ENCODE measurements at regions not wholly inside any gene's neighbourhood (a gene's known extent, or its start where the extent isn't known, plus 50 kb on each side); places are given as distances from the start of the nearest gene placed in this dataset.

DNA sequence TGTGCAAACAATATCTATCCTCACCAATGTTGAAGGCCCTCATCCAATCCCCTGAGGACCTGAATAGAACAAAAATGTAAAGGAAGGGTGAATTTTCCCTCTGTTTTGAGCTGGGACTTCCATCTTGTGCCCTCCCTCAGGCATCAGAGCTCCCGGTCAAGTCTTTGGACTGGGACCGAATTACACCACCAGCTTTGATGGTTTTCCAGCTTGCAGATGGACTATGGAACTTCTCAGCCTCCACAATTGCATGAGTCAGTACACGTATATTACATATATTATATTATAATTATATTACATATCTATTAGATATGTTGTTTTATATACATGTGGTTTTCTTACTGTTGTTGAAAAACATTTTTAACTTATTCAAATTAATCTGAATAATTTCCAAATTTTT lies 496.4 kb downstream of the CMPK2 start:
- TF ChIP-seq, protein P1, sequence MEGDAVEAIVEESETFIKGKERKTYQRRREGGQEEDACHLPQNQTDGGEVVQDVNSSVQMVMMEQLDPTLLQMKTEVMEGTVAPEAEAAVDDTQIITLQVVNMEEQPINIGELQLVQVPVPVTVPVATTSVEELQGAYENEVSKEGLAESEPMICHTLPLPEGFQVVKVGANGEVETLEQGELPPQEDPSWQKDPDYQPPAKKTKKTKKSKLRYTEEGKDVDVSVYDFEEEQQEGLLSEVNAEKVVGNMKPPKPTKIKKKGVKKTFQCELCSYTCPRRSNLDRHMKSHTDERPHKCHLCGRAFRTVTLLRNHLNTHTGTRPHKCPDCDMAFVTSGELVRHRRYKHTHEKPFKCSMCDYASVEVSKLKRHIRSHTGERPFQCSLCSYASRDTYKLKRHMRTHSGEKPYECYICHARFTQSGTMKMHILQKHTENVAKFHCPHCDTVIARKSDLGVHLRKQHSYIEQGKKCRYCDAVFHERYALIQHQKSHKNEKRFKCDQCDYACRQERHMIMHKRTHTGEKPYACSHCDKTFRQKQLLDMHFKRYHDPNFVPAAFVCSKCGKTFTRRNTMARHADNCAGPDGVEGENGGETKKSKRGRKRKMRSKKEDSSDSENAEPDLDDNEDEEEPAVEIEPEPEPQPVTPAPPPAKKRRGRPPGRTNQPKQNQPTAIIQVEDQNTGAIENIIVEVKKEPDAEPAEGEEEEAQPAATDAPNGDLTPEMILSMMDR (optimal IDR thresholded peaks at IDR 0.05 in 1 of 3, IDR thresholded peaks at IDR 0.05 in 1 of 3, conservative IDR thresholded peaks at IDR 0.05 in 1 of 3; ENCODE audit: extremely low read depth in 1 of 3, insufficient read depth in 2 of 3, low read length in 3 of 3), result no peak
- TF ChIP-seq EZH2 (IDR thresholded peaks at IDR 0.05; ENCODE audit: low read length), result no peak
- DNase-seq (ENCODE audit: low read depth, low spot score), result no peak
- Histone ChIP-seq H4K20me1 (ENCODE audit: control insufficient read depth, extremely low read depth, insufficient read depth, low read length) (no peaks in the 10 kb centered on the region), H3K79me2 (ENCODE audit: control insufficient read depth, insufficient read depth, low read length) (no peaks in the 10 kb centered on the region), H2AFZ (ENCODE audit: control insufficient read depth, low read length) (no peak overlapping the region), H3K4me1 (ENCODE audit: control insufficient read depth, extremely low read depth, insufficient read depth, low read length) (no peaks in the 10 kb centered on the region), H3K27ac (ENCODE audit: control insufficient read depth, insufficient read depth, low read length) (no peak overlapping the region), H3K9ac (ENCODE audit: control insufficient read depth, extremely low read depth, insufficient read depth, low read length) (no peak overlapping the region), H3K36me3 (ENCODE audit: control insufficient read depth in 2 of 2, extremely low read depth in 1 of 2, insufficient read depth in 2 of 2, low read length in 2 of 2) (no peaks in the 10 kb centered on the region), H3K9me1 (ENCODE audit: control insufficient read depth, extremely low read depth, insufficient read depth, low read length) (no peaks in the 10 kb centered on the region), H3K4me2 (ENCODE audit: control insufficient read depth, extremely low read depth, insufficient read depth, low read depth, low read length) (no peak overlapping the region), H3K4me3 (ENCODE audit: control insufficient read depth in 2 of 3, extremely low read depth in 1 of 3, insufficient read depth in 2 of 3, low read depth in 1 of 3, low read length in 3 of 3) (no peak overlapping the region), H3K9me3 (ENCODE audit: control insufficient read depth, low read depth, low read length) (peaks cover 3% of the 10 kb centered on the region), H3K27me3 (ENCODE audit: control insufficient read depth, extremely low read depth, insufficient read depth, low read length) (no peaks in the 10 kb centered on the region)
- dilution Hi-C loops (cut with MboI; ENCODE audit: extremely low pct_ligation_motif_present, low sequenced_read_pairs), result no loop called here
- FAIRE-seq, result no peak

DNA sequence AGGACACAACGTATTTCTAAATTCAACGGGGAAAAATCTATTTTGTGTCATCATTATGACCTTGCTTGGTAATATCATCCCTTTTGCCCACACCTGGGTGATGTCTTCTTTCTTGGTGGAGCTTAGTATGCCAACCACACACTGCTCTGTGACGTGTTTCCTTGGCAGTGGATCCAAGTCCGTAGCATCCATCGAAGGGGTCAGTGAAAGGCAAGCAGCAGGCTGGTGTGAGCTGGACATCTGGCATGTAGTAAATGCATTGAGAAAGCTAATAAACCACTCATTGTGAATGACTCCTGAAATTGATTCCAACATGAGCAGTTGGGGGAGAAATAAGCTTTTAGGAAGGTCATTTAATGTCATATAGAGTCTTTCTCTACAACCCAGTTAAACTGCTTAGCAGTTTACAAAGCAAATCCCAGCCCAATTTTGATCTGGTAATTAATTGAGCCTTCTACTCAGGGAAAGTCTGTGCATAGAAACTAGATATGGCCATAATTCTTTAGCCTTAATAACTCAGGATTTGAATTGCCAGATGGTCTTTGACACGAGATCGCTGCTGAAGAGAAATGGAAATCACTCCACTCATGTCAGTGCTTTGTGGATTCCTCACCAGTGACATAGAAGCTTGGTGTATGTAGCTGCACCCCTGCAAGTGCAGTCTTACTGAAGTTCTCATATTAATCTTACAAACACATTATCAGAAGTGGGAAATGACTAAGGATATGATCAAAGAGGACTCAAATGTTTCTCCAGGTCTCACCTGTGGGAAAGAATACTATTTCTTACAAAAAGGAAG lies 494.8 kb downstream of the CMPK2 start:
- Histone ChIP-seq H3K27me3 (ENCODE audit: control insufficient read depth, extremely low read depth, insufficient read depth, low read length) (no peaks in the 10 kb centered on the region), H3K9me3 (ENCODE audit: control insufficient read depth, low read depth, low read length) (peaks cover 3% of the 10 kb centered on the region), H3K27ac (ENCODE audit: control insufficient read depth, insufficient read depth, low read length) (no peak overlapping the region), H3K9me1 (ENCODE audit: control insufficient read depth, extremely low read depth, insufficient read depth, low read length) (no peaks in the 10 kb centered on the region), H3K79me2 (ENCODE audit: control insufficient read depth, insufficient read depth, low read length) (no peaks in the 10 kb centered on the region), H3K9ac (ENCODE audit: control insufficient read depth, extremely low read depth, insufficient read depth, low read length) (no peak overlapping the region), H3K36me3 (ENCODE audit: control insufficient read depth in 2 of 2, extremely low read depth in 1 of 2, insufficient read depth in 2 of 2, low read length in 2 of 2) (no peaks in the 10 kb centered on the region), H3K4me1 (ENCODE audit: control insufficient read depth, extremely low read depth, insufficient read depth, low read length) (no peaks in the 10 kb centered on the region), H3K4me2 (ENCODE audit: control insufficient read depth, extremely low read depth, insufficient read depth, low read depth, low read length) (no peak overlapping the region), H4K20me1 (ENCODE audit: control insufficient read depth, extremely low read depth, insufficient read depth, low read length) (no peaks in the 10 kb centered on the region), H3K4me3 (ENCODE audit: control insufficient read depth in 2 of 3, extremely low read depth in 1 of 3, insufficient read depth in 2 of 3, low read depth in 1 of 3, low read length in 3 of 3) (no peak overlapping the region), H2AFZ (ENCODE audit: control insufficient read depth, low read length) (no peak overlapping the region)
- no peak for DNase-seq (ENCODE audit: low read depth, low spot score)
- dilution Hi-C loops (cut with MboI; ENCODE audit: extremely low pct_ligation_motif_present, low sequenced_read_pairs), result no loop called here
- no peak for TF ChIP-seq EZH2 (IDR thresholded peaks at IDR 0.05; ENCODE audit: low read length)
- TF ChIP-seq, protein P1 (optimal IDR thresholded peaks at IDR 0.05 in 1 of 3, IDR thresholded peaks at IDR 0.05 in 1 of 3, conservative IDR thresholded peaks at IDR 0.05 in 1 of 3; ENCODE audit: extremely low read depth in 1 of 3, insufficient read depth in 2 of 3, low read length in 3 of 3), result no peak
- no peak for FAIRE-seq
